Rectal smooth muscle tissue (tissue), 1 donor: ENCODE measurements at regions not wholly inside any gene's neighbourhood (a gene's known extent, or its start where the extent isn't known, plus 50 kb on each side); places are given as distances from the start of the nearest gene placed in this dataset.
"Not testable (repeated sequence)": the region's sequence is repeated elsewhere in the genome, so short reads cannot be mapped to it uniquely, and the experiment has no call there.

Experiments used
- H3K27ac ChIP-seq: one replicate; pipeline ENCODE4 v1.7.0; 2013; ENCODE audit warnings: low read depth, low read length, inconsistent platforms
- H3K27me3 ChIP-seq: one replicate; pipeline ENCODE4 v1.7.0; 2013; ENCODE audit warnings: low read length; ENCODE audit not compliant: control insufficient read depth, insufficient read depth
- H3K36me3 ChIP-seq: one replicate; pipeline ENCODE4 v1.7.0; 2013; ENCODE audit warnings: low read length; ENCODE audit not compliant: control insufficient read depth, insufficient read depth
- H3K4me1 ChIP-seq: one replicate; pipeline ENCODE4 v1.7.0; 2013; ENCODE audit warnings: low read length; ENCODE audit not compliant: control insufficient read depth, insufficient read depth
- H3K4me3 ChIP-seq: one replicate; pipeline ENCODE4 v1.7.0; 2013; ENCODE audit warnings: low read length
- H3K9ac ChIP-seq: one replicate; pipeline ENCODE4 v1.7.0; 2013; ENCODE audit warnings: low read length

- Histone ChIP-seq H3K36me3 (no peaks in the 10 kb centered on the region), H3K4me3 (no peak overlapping the region), H3K9ac (no peak overlapping the region), H3K27ac (no peak overlapping the region), H3K27me3 (no peaks in the 10 kb centered on the region), H3K4me1 (no peaks in the 10 kb centered on the region)
Observed at GRCh38 chr20:57106030-57106682, 160.3 kb downstream of the BMP7 start.

- Histone ChIP-seq H3K27me3 (no peaks in the 10 kb centered on the region), H3K27ac (no peak overlapping the region), H3K36me3 (no peaks in the 10 kb centered on the region), H3K4me1 (no peaks in the 10 kb centered on the region), H3K4me3 (no peak overlapping the region), H3K9ac (no peak overlapping the region)
Observed at GRCh38 chr20:57106692-57107091, 159.7 kb downstream of the BMP7 start.

GRCh38 chr20:57107208-57107607 is 159.2 kb downstream of the BMP7 start:
- Histone ChIP-seq H3K27me3 (no peaks in the 10 kb centered on the region), H3K36me3 (no peaks in the 10 kb centered on the region)

GRCh38 chr20:57108218-57108617 is 158.2 kb downstream of the BMP7 start:
- Histone ChIP-seq H3K36me3 (no peaks in the 10 kb centered on the region), H3K9ac (no peak overlapping the region), H3K27me3 (no peaks in the 10 kb centered on the region), H3K4me1 (no peaks in the 10 kb centered on the region), H3K27ac (no peak overlapping the region), H3K4me3 (no peak overlapping the region)

More at GRCh38 chr20:57107208-57107607, 159.2 kb downstream of the BMP7 start:
- no peaks in the 10 kb centered on the region for H3K4me1 ChIP-seq
- no peak overlapping the region for H3K4me3 ChIP-seq
- H3K27ac ChIP-seq, result no peak overlapping the region
- no peak overlapping the region for H3K9ac ChIP-seq

- Histone ChIP-seq H3K36me3 (no peaks in the 10 kb centered on the region), H3K4me3 (no peak overlapping the region), H3K27ac (no peak overlapping the region), H3K27me3 (no peaks in the 10 kb centered on the region), H3K9ac (no peak overlapping the region), H3K4me1 (no peaks in the 10 kb centered on the region)
Observed at GRCh38 chr20:57108742-57109570, 157.5 kb downstream of the BMP7 start.

- Histone ChIP-seq H3K36me3 (no peaks in the 10 kb centered on the region), H3K4me3 (no peak overlapping the region), H3K27ac (no peak overlapping the region), H3K9ac (no peak overlapping the region), H3K27me3 (no peaks in the 10 kb centered on the region), H3K4me1 (no peaks in the 10 kb centered on the region)
Observed at GRCh38 chr20:57109571-57109953, 156.9 kb downstream of the BMP7 start.

- not testable (repeated sequence) for H3K4me1 ChIP-seq, H3K4me3 ChIP-seq, H3K9ac ChIP-seq, H3K27ac ChIP-seq, H3K27me3 ChIP-seq, H3K36me3 ChIP-seq
Observed at GRCh38 chr20:57110121-57111027, 156.1 kb downstream of the BMP7 start.

GRCh38 chr20:57111028-57111373 is 155.4 kb downstream of the BMP7 start:
- Histone ChIP-seq H3K36me3 (no peaks in the 10 kb centered on the region), H3K27me3 (no peaks in the 10 kb centered on the region), H3K4me1 (no peaks in the 10 kb centered on the region), H3K9ac (no peak overlapping the region), H3K27ac (no peak overlapping the region), H3K4me3 (no peak overlapping the region)

GRCh38 chr20:57112448-57112847 is 154.0 kb downstream of the BMP7 start:
- no peaks in the 10 kb centered on the region for H3K4me1 ChIP-seq
- H3K36me3 ChIP-seq, result no peaks in the 10 kb centered on the region
- H3K9ac ChIP-seq, result no peak overlapping the region
- no peak overlapping the region for H3K4me3 ChIP-seq
- H3K27ac ChIP-seq, result no peak overlapping the region
- no peaks in the 10 kb centered on the region for H3K27me3 ChIP-seq

- H3K27me3 ChIP-seq, result no peaks in the 10 kb centered on the region
- no peak overlapping the region for H3K4me3 ChIP-seq
- no peaks in the 10 kb centered on the region for H3K4me1 ChIP-seq
- H3K36me3 ChIP-seq, result no peaks in the 10 kb centered on the region
- H3K27ac ChIP-seq, result no peak overlapping the region
- H3K9ac ChIP-seq, result no peak overlapping the region
Observed at GRCh38 chr20:57114290-57115005, 152.0 kb downstream of the BMP7 start.

GRCh38 chr20:57117296-57117695 is 149.1 kb downstream of the BMP7 start:
- Histone ChIP-seq H3K27me3 (no peaks in the 10 kb centered on the region), H3K4me1 (no peaks in the 10 kb centered on the region), H3K4me3 (no peak overlapping the region), H3K27ac (no peak overlapping the region), H3K9ac (no peak overlapping the region), H3K36me3 (no peaks in the 10 kb centered on the region)
